PC-3 (cell line): ENCODE measurements at regions not wholly inside any gene's neighbourhood (a gene's known extent, or its start where the extent isn't known, plus 50 kb on each side); places are given as distances from the start of the nearest gene placed in this dataset.

Experiments
- ATAC-seq: fragments of 200-7000 bp; cut with Tn5 transposase; 2 replicates; pipeline ENCODE4 v1.9.1; 2020; ENCODE audit warnings: mild to moderate bottlenecking, moderate library complexity
- BruUV-seq: library from RNA; stranded (reverse); fragments of 400-500 nt; replicated peaks from 2 replicates; lab custom pipeline; 2021; lab: Mats Ljungman, UMichigan
- CTCF ChIA-PET: fragments of 300-600 bp; sonication (Branson Sonifier 250); formaldehyde crosslinking; loops from one replicate; lab custom pipeline; 2022; ENCODE audit warnings: antibody characterized with exemption; lab: Charles Lee
- POLR2A ChIA-PET: fragments of 300-600 bp; sonication (Branson Sonifier 250); formaldehyde crosslinking; loops from one replicate; lab custom pipeline; 2022; ENCODE audit warnings: antibody characterized with exemption; ENCODE audit not compliant: unreplicated experiment; lab: Charles Lee
- DNase-seq: peaks from one replicate; pipeline ENCODE4 v3.0.0-alpha.2; 2015
- H2AFZ ChIP-seq: fragments of 300-600 bp; sonication (generic); 2 replicates; pipeline ENCODE4 v1.6.0; 2016; ENCODE audit warnings: antibody characterized with exemption, low read length
- H3F3A ChIP-seq: fragments of 300-600 bp; sonication (generic); one replicate; pipeline ENCODE4 v1.6.0; 2017; ENCODE audit warnings: antibody characterized with exemption, low read length, control low read depth, mild to moderate bottlenecking; ENCODE audit not compliant: unreplicated experiment
- H3K27ac ChIP-seq: fragments of 300-600 bp; sonication (generic); 2 replicates; pipeline ENCODE4 v1.5.1; 2016; ENCODE audit warnings: mild to moderate bottlenecking, low read length
- H3K27me3 ChIP-seq: fragments of 300-600 bp; sonication (generic); 2 replicates; pipeline ENCODE4 v1.6.1; 2016; ENCODE audit warnings: low read length, mixed read lengths
- H3K36me3 ChIP-seq: fragments of 300-600 bp; sonication (generic); 2 replicates; pipeline ENCODE4 v1.6.1; 2016; ENCODE audit warnings: low read depth, mixed run types, low read length, mixed read lengths
- H3K4me1 ChIP-seq: fragments of 300-600 bp; sonication (generic); 2 replicates; pipeline ENCODE4 v1.5.1; 2016; ENCODE audit warnings: low read length; ENCODE audit not compliant: insufficient read depth
- H3K4me2 ChIP-seq: fragments of 300-600 bp; sonication (generic); 2 replicates; pipeline ENCODE4 v1.6.0; 2016; ENCODE audit warnings: low read length
- H3K4me3 ChIP-seq: fragments of 300-600 bp; sonication (generic); 2 replicates; pipeline ENCODE4 v1.5.1; 2016; ENCODE audit warnings: mild to moderate bottlenecking, low read length, mixed read lengths
- H3K79me2 ChIP-seq: fragments of 300-600 bp; sonication (generic); 2 replicates; pipeline ENCODE4 v1.6.1; 2017; ENCODE audit warnings: low read length, mixed read lengths
- H3K9ac ChIP-seq: fragments of 300-600 bp; sonication (generic); 2 replicates; pipeline ENCODE4 v1.6.0; 2016; ENCODE audit warnings: mild to moderate bottlenecking, low read length
- H3K9me2 ChIP-seq: fragments of 300-600 bp; sonication (generic); replicated peaks from 2 replicates; pipeline ENCODE4 v1.6.1; 2016; ENCODE audit warnings: mixed run types, low read length, mixed read lengths
- H3K9me3 ChIP-seq: fragments of 300-600 bp; sonication (generic); 2 replicates; pipeline ENCODE4 v1.6.1; 2016; ENCODE audit warnings: low read length, mixed read lengths
- H4K20me1 ChIP-seq: fragments of 300-600 bp; sonication (generic); 2 replicates; pipeline ENCODE4 v1.6.1; 2016; ENCODE audit warnings: low read length, mixed read lengths
- CTCF ChIP-seq: fragments of 300-600 bp; sonication (generic); conservative IDR thresholded peaks from 2 replicates; pipeline ENCODE4 v1.5.1; 2017; ENCODE audit warnings: antibody characterized with exemption, low read depth, mild to moderate bottlenecking, low read length
- EZH2 ChIP-seq: fragments of 300-600 bp; sonication (generic); IDR thresholded peaks from one replicate; pipeline ENCODE4 v1.6.1; 2017; ENCODE audit warnings: antibody characterized with exemption, mild to moderate bottlenecking, low read length; ENCODE audit not compliant: unreplicated experiment
- EZH2phosphoT487 ChIP-seq: fragments of 300-600 bp; sonication (generic); IDR thresholded peaks from 2 replicates; pipeline ENCODE4 v1.6.1; 2018; ENCODE audit warnings: mild to moderate bottlenecking, antibody characterized with exemption, low read length, borderline replicate concordance
- intact Hi-C: fragments of 100-400 bp; cut with micrococcal nuclease; formaldehyde crosslinking; loops from 2 replicates; pipeline ENCODE4 v1.9.0; 2023

GRCh38 chr7:42409296-42409695 lies 172.3 kb upstream of the GLI3 start:
- no TSS peak for BruUV-seq
- intact Hi-C loops, result no loop called here
- Histone ChIP-seq H4K20me1 (no peaks in the 10 kb centered on the region), H3K9me2 (no peaks in the 10 kb centered on the region), H3F3A (no peaks in the 10 kb centered on the region), H3K79me2 (no peaks in the 10 kb centered on the region), H2AFZ (no peak overlapping the region), H3K4me2 (no peak overlapping the region), H3K27ac (no peak overlapping the region), H3K27me3 (no peaks in the 10 kb centered on the region), H3K9me3 (no peaks in the 10 kb centered on the region), H3K4me1 (peaks cover 16% of the 10 kb centered on the region), H3K9ac (no peak overlapping the region), H3K4me3 (no peak overlapping the region), H3K36me3 (no peaks in the 10 kb centered on the region)
- DNase-seq (no peak), ATAC-seq (no peak)
- ChIA-PET POLR2A (no interaction called here), CTCF (no interaction called here)
- TF ChIP-seq CTCF (no peak), EZH2phosphoT487 (no peak), EZH2 (no peak)

- BruUV-seq, result no TSS peak
These were observed 170.8 kb upstream of the GLI3 start for GRCh38 chr7:42407833-42408232.

More at GRCh38 chr7:42407833-42408232, 170.8 kb upstream of the GLI3 start:
- Histone ChIP-seq H3K9ac (no peak overlapping the region), H3K4me3 (no peak overlapping the region), H3F3A (no peaks in the 10 kb centered on the region), H4K20me1 (no peaks in the 10 kb centered on the region), H3K79me2 (no peaks in the 10 kb centered on the region), H3K4me2 (no peak overlapping the region), H3K27ac (no peak overlapping the region), H2AFZ (no peak overlapping the region), H3K27me3 (no peaks in the 10 kb centered on the region), H3K4me1 (peaks cover 7% of the 10 kb centered on the region; the same call in 1 of the 2 replicates), H3K9me3 (no peaks in the 10 kb centered on the region), H3K36me3 (no peaks in the 10 kb centered on the region), H3K9me2 (no peaks in the 10 kb centered on the region)
- ChIA-PET CTCF (no interaction called here), POLR2A (no interaction called here)
- intact Hi-C loops, result no loop called here
- peak; percentile 58 for DNase-seq
- no peak for TF ChIP-seq CTCF
- ATAC-seq, result peak; percentile 67
